Caco-2 (cell line): ENCODE measurements at regions not wholly inside any gene's neighbourhood (a gene's known extent, or its start where the extent isn't known, plus 50 kb on each side); places are given as distances from the start of the nearest gene placed in this dataset.

Experiments
- BruUV-seq: library from RNA; stranded (reverse); fragments of 400-500 nt; replicated peaks from 2 replicates; lab custom pipeline; 2021; lab: Mats Ljungman, UMichigan
- CTCF ChIA-PET: fragments of 300-600 bp; sonication (Branson Sonifier 250); formaldehyde crosslinking; loops from one replicate; lab custom pipeline; 2022; ENCODE audit warnings: antibody characterized with exemption; lab: Charles Lee
- POLR2A ChIA-PET: fragments of 300-600 bp; sonication (Branson Sonifier 250); formaldehyde crosslinking; loops from one replicate; lab custom pipeline; 2022; ENCODE audit warnings: antibody characterized with exemption; lab: Charles Lee
- DNase-seq, 2 experiments: peaks; one replicate each; pipeline versions ENCODE4 v3.0.0 to v3.0.0-alpha.2; 2020 to 2022
- H3K27me3 ChIP-seq: replicated peaks from 2 replicates; pipeline ENCODE4 v1.6.0; 2011; ENCODE audit warnings: low read length; ENCODE audit not compliant: control insufficient read depth, insufficient read depth
- H3K36me3 ChIP-seq: 2 replicates; pipeline ENCODE4 v1.5.1; 2011; ENCODE audit warnings: low read length; ENCODE audit not compliant: control insufficient read depth, insufficient read depth
- H3K4me1 ChIP-seq: fragments of 250-450 bp; sonication (Bioruptor Pico); 2 replicates; pipeline ENCODE4 v1.5.1; 2020; ENCODE audit warnings: mild to moderate bottlenecking
- H3K4me3 ChIP-seq: 2 replicates; pipeline ENCODE4 v1.5.1; 2011; ENCODE audit warnings: low read depth, mild to moderate bottlenecking, control low read depth, low read length
- H3K9me3 ChIP-seq: fragments of 250-450 bp; sonication (Bioruptor Pico); 2 replicates; pipeline ENCODE4 v1.5.1; 2020; ENCODE audit warnings: mild to moderate bottlenecking, moderate library complexity
- H3K27ac Mint-ChIP-seq: one replicate; pipeline ENCODE4 v1.8.0; 2022; ENCODE audit warnings: mixed read lengths; ENCODE audit not compliant: unreplicated experiment
- H3K27me3 Mint-ChIP-seq: one replicate; pipeline ENCODE4 v1.8.0; 2022; ENCODE audit warnings: mixed read lengths; ENCODE audit not compliant: insufficient read depth, unreplicated experiment
- H3K36me3 Mint-ChIP-seq: one replicate; pipeline ENCODE4 v1.8.0; 2022; ENCODE audit warnings: mild to moderate bottlenecking, mixed read lengths; ENCODE audit not compliant: insufficient read depth, unreplicated experiment
- H3K4me1 Mint-ChIP-seq: one replicate; pipeline ENCODE4 v1.8.0; 2022; ENCODE audit warnings: low read depth, mixed read lengths; ENCODE audit not compliant: unreplicated experiment
- H3K4me3 Mint-ChIP-seq: one replicate; pipeline ENCODE4 v1.8.0; 2022; ENCODE audit warnings: mild to moderate bottlenecking, moderate library complexity, mixed read lengths; ENCODE audit not compliant: unreplicated experiment
- H3K9me3 Mint-ChIP-seq: one replicate; pipeline ENCODE4 v1.8.0; 2022; ENCODE audit warnings: mixed read lengths; ENCODE audit not compliant: unreplicated experiment
- CTCF ChIP-seq, 2 experiments: fragments of 200-600 bp in 1 of 2; IDR thresholded peaks; 1 replicate in 1 of 2; 2 replicates in 1 of 2; pipeline versions ENCODE4 v1.5.1 to v1.8.0; 2011 to 2022; ENCODE audit warnings: antibody characterized with exemption in 1 of 2, control low read depth in 1 of 2, inconsistent platforms in 1 of 2, low read depth in 1 of 2, low read length in 1 of 2, mild to moderate bottlenecking in 1 of 2, moderate library complexity in 1 of 2; ENCODE audit not compliant: insufficient read depth in 1 of 2, severe bottlenecking in 1 of 2, unreplicated experiment in 1 of 2
- intact Hi-C: fragments of 100-400 bp; cut with micrococcal nuclease; formaldehyde crosslinking; loops from one replicate; pipeline ENCODE4 v1.10.0; 2022; ENCODE audit not compliant: unreplicated experiment

GRCh38 chr2:215803150-215803549, 210.2 kb downstream of the MREG start:
- peaks cover 24% of the 10 kb centered on the region for H3K9me3 Mint-ChIP-seq
- ChIA-PET CTCF (no interaction called here), POLR2A (no interaction called here)
- Histone ChIP-seq H3K27me3 (no peaks in the 10 kb centered on the region), H3K4me3 (no peak overlapping the region), H3K36me3 (no peaks in the 10 kb centered on the region), H3K4me1 (no peaks in the 10 kb centered on the region), H3K9me3 (peaks cover 23% of the 10 kb centered on the region)
- H3K27me3 Mint-ChIP-seq = no peaks in the 10 kb centered on the region
- intact Hi-C loops = no loop called here
- no peak overlapping the region for H3K27ac Mint-ChIP-seq
- no peaks in the 10 kb centered on the region for H3K36me3 Mint-ChIP-seq
- no peak for TF ChIP-seq CTCF (IDR thresholded peaks at IDR 0.05; ENCODE audit: insufficient read depth in 1 of 2, low read depth in 1 of 2, low read length in 1 of 2, severe bottlenecking in 1 of 2, unreplicated experiment in 1 of 2)
- no peak for DNase-seq
- no TSS peak for BruUV-seq
- H3K4me1 Mint-ChIP-seq = peaks cover 16% of the 10 kb centered on the region
- no peak overlapping the region for H3K4me3 Mint-ChIP-seq

- H3K27me3 ChIP-seq = no peaks in the 10 kb centered on the region
- H3K9me3 ChIP-seq = peaks cover 23% of the 10 kb centered on the region
- ChIA-PET POLR2A (no interaction called here), CTCF (no interaction called here)
- no peak for TF ChIP-seq CTCF (IDR thresholded peaks at IDR 0.05; ENCODE audit: insufficient read depth in 1 of 2, low read depth in 1 of 2, low read length in 1 of 2, severe bottlenecking in 1 of 2, unreplicated experiment in 1 of 2)
- Mint-ChIP-seq H3K27me3 (no peaks in the 10 kb centered on the region), H3K27ac (no peak overlapping the region), H3K4me1 (peaks cover 35% of the 10 kb centered on the region), H3K36me3 (peaks cover 5% of the 10 kb centered on the region), H3K9me3 (peaks cover 24% of the 10 kb centered on the region), H3K4me3 (no peak overlapping the region)
- intact Hi-C loops = no loop called here
- peaks cover 18% of the 10 kb centered on the region for H3K4me1 ChIP-seq
- no TSS peak for BruUV-seq
- DNase-seq = no peak
- H3K36me3 ChIP-seq = no peaks in the 10 kb centered on the region
- no peak overlapping the region for H3K4me3 ChIP-seq
Observed at GRCh38 chr2:215799194-215799593, 214.2 kb downstream of the MREG start.

GRCh38 chr2:215797676-215798075, 215.7 kb downstream of the MREG start:
- Mint-ChIP-seq H3K36me3 (peaks cover 5% of the 10 kb centered on the region), H3K27me3 (no peaks in the 10 kb centered on the region), H3K4me3 (no peak overlapping the region), H3K27ac (no peak overlapping the region), H3K4me1 (peaks cover 44% of the 10 kb centered on the region), H3K9me3 (peaks cover 21% of the 10 kb centered on the region)
- Histone ChIP-seq H3K36me3 (no peaks in the 10 kb centered on the region), H3K4me3 (no peak overlapping the region), H3K27me3 (no peaks in the 10 kb centered on the region), H3K4me1 (peaks cover 29% of the 10 kb centered on the region), H3K9me3 (peaks cover 19% of the 10 kb centered on the region)
- ChIA-PET CTCF (no interaction called here), POLR2A (no interaction called here)
- no peak for DNase-seq
- TF ChIP-seq CTCF (IDR thresholded peaks at IDR 0.05; ENCODE audit: insufficient read depth in 1 of 2, low read depth in 1 of 2, low read length in 1 of 2, severe bottlenecking in 1 of 2, unreplicated experiment in 1 of 2) = no peak
- BruUV-seq = no TSS peak
- intact Hi-C loops = no loop called here
